Endodermal cell (in vitro differentiated cells): ENCODE measurements at regions not wholly inside any gene's neighbourhood (a gene's known extent, or its start where the extent isn't known, plus 50 kb on each side); places are given as distances from the start of the nearest gene placed in this dataset.

Experiments used
- DNase-seq: peaks from one replicate; pipeline ENCODE4 v3.0.0-alpha.2; 2017
- H3K27ac ChIP-seq: 2 replicates; pipeline ENCODE4 v1.5.1; 2013; ENCODE audit warnings: mild to moderate bottlenecking, low read depth, low read length, moderate library complexity
- H3K27me3 ChIP-seq: 2 replicates; pipeline ENCODE4 v1.6.1; 2013; ENCODE audit warnings: mild to moderate bottlenecking, low read length, moderate library complexity; ENCODE audit not compliant: insufficient read depth, control insufficient read depth, poor library complexity, severe bottlenecking
- H3K36me3 ChIP-seq: 2 replicates; pipeline ENCODE4 v1.7.0; 2013; ENCODE audit warnings: mild to moderate bottlenecking, low read length, moderate library complexity; ENCODE audit not compliant: control insufficient read depth, insufficient read depth
- H3K4me1 ChIP-seq: one replicate; pipeline ENCODE4 v1.7.0; 2013; ENCODE audit warnings: low read length; ENCODE audit not compliant: control insufficient read depth, insufficient read depth
- H3K4me3 ChIP-seq: 2 replicates; pipeline ENCODE4 v1.5.1; 2013; ENCODE audit warnings: mild to moderate bottlenecking, low read length, moderate library complexity
- H3K9ac ChIP-seq: 2 replicates; pipeline ENCODE4 v1.6.1; 2013; ENCODE audit warnings: mild to moderate bottlenecking, low read length, moderate library complexity; ENCODE audit not compliant: poor library complexity, severe bottlenecking; ENCODE audit errors: extremely low read depth
- H3K9me3 ChIP-seq: 2 replicates; pipeline ENCODE4 v1.6.1; 2013; ENCODE audit warnings: mild to moderate bottlenecking, low read length, moderate library complexity; ENCODE audit not compliant: control insufficient read depth
- H3K27ac Mint-ChIP-seq: 2 replicates; pipeline ENCODE4 v1.8.0; 2020; ENCODE audit warnings: mixed read lengths
- H3K27me3 Mint-ChIP-seq: 2 replicates; pipeline ENCODE4 v1.8.0; 2021; ENCODE audit warnings: mild to moderate bottlenecking, mixed read lengths; ENCODE audit not compliant: insufficient read depth
- H3K36me3 Mint-ChIP-seq: 2 replicates; pipeline ENCODE4 v1.8.0; 2020; ENCODE audit warnings: low read depth, mixed read lengths
- H3K4me1 Mint-ChIP-seq: 2 replicates; pipeline ENCODE4 v1.8.0; 2020; ENCODE audit warnings: mixed read lengths
- H3K4me3 Mint-ChIP-seq: 2 replicates; pipeline ENCODE4 v1.8.0; 2020; ENCODE audit warnings: mild to moderate bottlenecking, moderate library complexity, mixed read lengths
- H3K9me3 Mint-ChIP-seq: 2 replicates; pipeline ENCODE4 v1.8.0; 2020; ENCODE audit warnings: mild to moderate bottlenecking, mixed read lengths
- WGBS, 2 experiments: methylation state at CpG; one replicate each; pipeline versions ENCODE4 v1.1.5 to v1.1.7; 2013; ENCODE audit warnings: missing lambda C conversion rate in 2 of 2, mixed read lengths in 1 of 2; ENCODE audit not compliant: insufficient coverage in 1 of 2, insufficient read length in 1 of 2; 5-methylcytosine and 5-hydroxymethylcytosine counted together
- TF ChIP-seq, protein P1 (sequence below): fragments of 200-600 bp; sonication (generic); conservative IDR thresholded peaks from 2 replicates; pipeline ENCODE4 v1.5.0; 2021; ENCODE audit warnings: antibody characterized with exemption, mild to moderate bottlenecking

DNA sequence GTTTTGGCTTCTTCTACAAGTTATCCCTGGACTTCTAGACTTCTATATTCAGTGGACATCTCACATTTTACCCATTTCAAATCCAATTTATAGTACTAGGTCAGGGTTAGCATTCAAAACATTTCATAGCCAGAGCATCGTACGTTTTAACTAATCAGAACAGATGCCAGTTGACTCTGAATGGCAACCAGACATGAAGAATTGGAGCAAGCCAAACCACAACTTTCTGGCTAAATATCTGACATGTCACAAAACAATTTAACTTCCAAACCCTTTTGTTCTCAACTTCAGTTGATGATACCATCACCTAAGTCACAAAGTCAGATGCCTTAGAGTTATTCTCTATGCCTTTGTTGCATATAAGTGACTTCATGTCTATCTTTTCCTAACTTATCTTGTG lies 1105.7 kb downstream of the XPNPEP1 start:
- Histone ChIP-seq H3K27ac (no peak overlapping the region), H3K27me3 (no peaks in the 10 kb centered on the region), H3K9ac (no peak overlapping the region), H3K4me1 (no peaks in the 10 kb centered on the region), H3K4me3 (no peak overlapping the region), H3K9me3 (peaks cover 76% of the 10 kb centered on the region), H3K36me3 (no peaks in the 10 kb centered on the region)
- Mint-ChIP-seq H3K27me3 (peaks cover 1% of the 10 kb centered on the region), H3K27ac (no peak overlapping the region), H3K4me1 (peaks cover 3% of the 10 kb centered on the region), H3K36me3 (no peaks in the 10 kb centered on the region), H3K4me3 (no peak overlapping the region), H3K9me3 (no peaks in the 10 kb centered on the region)
- WGBS, 2 experiments: 91 to 100% methylated on average over 2 of the region's 2 CpGs
- DNase-seq: no peak
- TF ChIP-seq, protein P1, sequence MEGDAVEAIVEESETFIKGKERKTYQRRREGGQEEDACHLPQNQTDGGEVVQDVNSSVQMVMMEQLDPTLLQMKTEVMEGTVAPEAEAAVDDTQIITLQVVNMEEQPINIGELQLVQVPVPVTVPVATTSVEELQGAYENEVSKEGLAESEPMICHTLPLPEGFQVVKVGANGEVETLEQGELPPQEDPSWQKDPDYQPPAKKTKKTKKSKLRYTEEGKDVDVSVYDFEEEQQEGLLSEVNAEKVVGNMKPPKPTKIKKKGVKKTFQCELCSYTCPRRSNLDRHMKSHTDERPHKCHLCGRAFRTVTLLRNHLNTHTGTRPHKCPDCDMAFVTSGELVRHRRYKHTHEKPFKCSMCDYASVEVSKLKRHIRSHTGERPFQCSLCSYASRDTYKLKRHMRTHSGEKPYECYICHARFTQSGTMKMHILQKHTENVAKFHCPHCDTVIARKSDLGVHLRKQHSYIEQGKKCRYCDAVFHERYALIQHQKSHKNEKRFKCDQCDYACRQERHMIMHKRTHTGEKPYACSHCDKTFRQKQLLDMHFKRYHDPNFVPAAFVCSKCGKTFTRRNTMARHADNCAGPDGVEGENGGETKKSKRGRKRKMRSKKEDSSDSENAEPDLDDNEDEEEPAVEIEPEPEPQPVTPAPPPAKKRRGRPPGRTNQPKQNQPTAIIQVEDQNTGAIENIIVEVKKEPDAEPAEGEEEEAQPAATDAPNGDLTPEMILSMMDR: no peak

DNA sequence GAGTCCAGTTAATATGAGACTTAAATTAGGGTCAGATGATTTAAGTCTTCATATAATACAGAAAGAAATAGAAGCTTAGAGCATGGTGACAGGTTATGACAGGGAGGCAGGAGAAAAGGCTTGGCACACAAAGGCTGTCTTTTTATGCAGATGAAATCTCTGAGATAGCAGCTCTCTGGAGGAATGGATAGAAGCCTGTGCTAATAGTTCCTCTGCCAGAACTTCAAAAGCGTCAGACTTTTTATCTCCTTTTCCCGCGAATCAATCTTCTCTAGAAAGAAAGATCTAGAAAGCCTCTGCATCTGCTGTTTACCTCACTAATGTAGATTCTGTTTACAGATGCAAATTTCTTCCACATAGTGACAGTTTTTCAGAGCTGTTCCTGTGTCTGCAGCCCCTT lies 1106.2 kb downstream of the XPNPEP1 start:
- Mint-ChIP-seq H3K27ac (no peak overlapping the region), H3K27me3 (peaks cover 1% of the 10 kb centered on the region), H3K9me3 (no peaks in the 10 kb centered on the region), H3K4me3 (no peak overlapping the region), H3K36me3 (no peaks in the 10 kb centered on the region), H3K4me1 (peaks cover 3% of the 10 kb centered on the region)
- no peaks in the 10 kb centered on the region for H3K4me1 ChIP-seq
- TF ChIP-seq, protein P1: no peak
- H3K36me3 ChIP-seq: no peaks in the 10 kb centered on the region
- H3K9me3 ChIP-seq: peaks cover 76% of the 10 kb centered on the region
- H3K4me3 ChIP-seq: no peak overlapping the region
- WGBS, 2 experiments: 93 to 98% methylated on average over 3 of the region's 3 CpGs
- no peak for DNase-seq
- no peaks in the 10 kb centered on the region for H3K27me3 ChIP-seq
- H3K9ac ChIP-seq: no peak overlapping the region
- H3K27ac ChIP-seq: no peak overlapping the region

DNA sequence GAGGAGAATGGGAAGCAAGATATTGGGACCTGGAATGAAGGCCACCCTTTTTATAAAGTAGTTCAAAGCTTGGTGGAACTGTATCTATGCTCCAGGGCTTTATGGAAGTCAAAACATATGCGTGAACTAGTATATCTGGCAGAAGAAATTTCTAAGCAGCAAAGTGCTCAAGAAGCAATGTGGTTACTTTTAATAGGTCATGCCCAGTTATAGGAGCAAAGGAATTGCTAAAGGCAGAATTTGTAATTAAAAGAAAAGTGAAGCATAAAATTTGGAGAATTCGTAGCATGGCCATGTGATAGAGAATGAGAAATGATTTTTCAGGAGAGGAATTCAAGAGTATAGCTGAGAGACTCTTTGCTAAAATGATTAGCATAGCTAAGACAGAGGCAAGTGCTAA lies 1110.4 kb downstream of the XPNPEP1 start:
- 76 to 89% methylated on average over 2 of the region's 2 CpGs for WGBS, 2 experiments
- no peaks in the 10 kb centered on the region for H3K27me3 Mint-ChIP-seq

More for the DNA sequence above, 1110.4 kb downstream of the XPNPEP1 start:
- no peaks in the 10 kb centered on the region for H3K9me3 Mint-ChIP-seq
- H3K36me3 Mint-ChIP-seq: no peaks in the 10 kb centered on the region
- peaks cover 63% of the 10 kb centered on the region for H3K9me3 ChIP-seq
- no peak overlapping the region for H3K4me3 Mint-ChIP-seq
- H3K4me1 Mint-ChIP-seq: peaks cover 3% of the 10 kb centered on the region
- H3K9ac ChIP-seq: no peak overlapping the region
- H3K4me1 ChIP-seq: no peaks in the 10 kb centered on the region
- TF ChIP-seq, protein P1: no peak
- H3K4me3 ChIP-seq: no peak overlapping the region
- H3K27me3 ChIP-seq: no peaks in the 10 kb centered on the region
- H3K36me3 ChIP-seq: no peaks in the 10 kb centered on the region
- no peak overlapping the region for H3K27ac ChIP-seq
- DNase-seq: no peak
- no peak overlapping the region for H3K27ac Mint-ChIP-seq
